ENCODE measurements at regions not wholly inside any gene's neighbourhood (a gene's known extent, or its start where the extent isn't known, plus 50 kb on each side); places are given as distances from the start of the nearest gene placed in this dataset.

DNA sequence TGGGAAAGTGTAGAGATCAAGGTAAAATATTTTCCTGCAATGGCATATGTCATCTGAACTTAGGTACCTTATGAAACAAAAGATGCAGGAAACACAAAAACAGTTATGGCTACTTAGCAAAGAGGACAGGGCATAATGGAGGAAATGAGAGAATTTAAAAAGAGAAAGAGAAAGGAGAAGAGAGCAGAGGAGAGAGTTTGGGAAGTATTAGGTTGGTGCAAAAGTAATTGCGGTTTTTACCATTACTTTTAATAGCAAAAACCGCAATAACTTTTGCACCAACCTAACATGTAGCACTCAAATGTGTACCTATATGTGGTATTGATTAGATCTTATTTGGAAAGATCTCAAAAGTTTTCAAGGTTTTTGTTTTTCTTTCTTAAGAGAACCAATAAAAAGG lies 160.1 kb upstream of the ACTBL2 start:
- no peak for ATAC-seq
- Histone ChIP-seq H3K4me1 (ENCODE audit: control insufficient read depth, insufficient read depth, low read length) (no peaks in the 10 kb centered on the region), H3K27me3 (ENCODE audit: control insufficient read depth, insufficient read depth, low read length) (no peaks in the 10 kb centered on the region), H3K36me3 (ENCODE audit: control insufficient read depth, insufficient read depth, low read length) (no peaks in the 10 kb centered on the region), H3K4me3 (ENCODE audit: low read depth in 2 of 2, low read length in 2 of 2) (no peak overlapping the region), H3K27ac (ENCODE audit: low read length) (no peak overlapping the region), H3K9me3 (ENCODE audit: control insufficient read depth, insufficient read depth, low read depth, low read length) (no peaks in the 10 kb centered on the region)
- no TSS peak for BruUV-seq (replicated peaks)
- CTCF ChIA-PET = no interaction called here
- POLR2A ChIA-PET = no interaction called here
- intact Hi-C loops (cut with micrococcal nuclease; ENCODE audit: unreplicated experiment) (no loop called here), in situ Hi-C loops (cut with HindIII; ENCODE audit: low pct_unique_long_range_greater_than_20kb, low sequenced_read_pairs) (no loop called here)
- no peak for TF ChIP-seq POLR2AphosphoS5 (IDR thresholded peaks at IDR 0.05; ENCODE audit: low read depth, low read length)
- TF ChIP-seq, protein P1, sequence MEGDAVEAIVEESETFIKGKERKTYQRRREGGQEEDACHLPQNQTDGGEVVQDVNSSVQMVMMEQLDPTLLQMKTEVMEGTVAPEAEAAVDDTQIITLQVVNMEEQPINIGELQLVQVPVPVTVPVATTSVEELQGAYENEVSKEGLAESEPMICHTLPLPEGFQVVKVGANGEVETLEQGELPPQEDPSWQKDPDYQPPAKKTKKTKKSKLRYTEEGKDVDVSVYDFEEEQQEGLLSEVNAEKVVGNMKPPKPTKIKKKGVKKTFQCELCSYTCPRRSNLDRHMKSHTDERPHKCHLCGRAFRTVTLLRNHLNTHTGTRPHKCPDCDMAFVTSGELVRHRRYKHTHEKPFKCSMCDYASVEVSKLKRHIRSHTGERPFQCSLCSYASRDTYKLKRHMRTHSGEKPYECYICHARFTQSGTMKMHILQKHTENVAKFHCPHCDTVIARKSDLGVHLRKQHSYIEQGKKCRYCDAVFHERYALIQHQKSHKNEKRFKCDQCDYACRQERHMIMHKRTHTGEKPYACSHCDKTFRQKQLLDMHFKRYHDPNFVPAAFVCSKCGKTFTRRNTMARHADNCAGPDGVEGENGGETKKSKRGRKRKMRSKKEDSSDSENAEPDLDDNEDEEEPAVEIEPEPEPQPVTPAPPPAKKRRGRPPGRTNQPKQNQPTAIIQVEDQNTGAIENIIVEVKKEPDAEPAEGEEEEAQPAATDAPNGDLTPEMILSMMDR (IDR thresholded peaks at IDR 0.05) = no peak
- no peak for TF ChIP-seq SIN3A (IDR thresholded peaks at IDR 0.05; ENCODE audit: borderline replicate concordance, insufficient read depth, low read depth, low read length)
- TF ChIP-seq, protein P2, sequence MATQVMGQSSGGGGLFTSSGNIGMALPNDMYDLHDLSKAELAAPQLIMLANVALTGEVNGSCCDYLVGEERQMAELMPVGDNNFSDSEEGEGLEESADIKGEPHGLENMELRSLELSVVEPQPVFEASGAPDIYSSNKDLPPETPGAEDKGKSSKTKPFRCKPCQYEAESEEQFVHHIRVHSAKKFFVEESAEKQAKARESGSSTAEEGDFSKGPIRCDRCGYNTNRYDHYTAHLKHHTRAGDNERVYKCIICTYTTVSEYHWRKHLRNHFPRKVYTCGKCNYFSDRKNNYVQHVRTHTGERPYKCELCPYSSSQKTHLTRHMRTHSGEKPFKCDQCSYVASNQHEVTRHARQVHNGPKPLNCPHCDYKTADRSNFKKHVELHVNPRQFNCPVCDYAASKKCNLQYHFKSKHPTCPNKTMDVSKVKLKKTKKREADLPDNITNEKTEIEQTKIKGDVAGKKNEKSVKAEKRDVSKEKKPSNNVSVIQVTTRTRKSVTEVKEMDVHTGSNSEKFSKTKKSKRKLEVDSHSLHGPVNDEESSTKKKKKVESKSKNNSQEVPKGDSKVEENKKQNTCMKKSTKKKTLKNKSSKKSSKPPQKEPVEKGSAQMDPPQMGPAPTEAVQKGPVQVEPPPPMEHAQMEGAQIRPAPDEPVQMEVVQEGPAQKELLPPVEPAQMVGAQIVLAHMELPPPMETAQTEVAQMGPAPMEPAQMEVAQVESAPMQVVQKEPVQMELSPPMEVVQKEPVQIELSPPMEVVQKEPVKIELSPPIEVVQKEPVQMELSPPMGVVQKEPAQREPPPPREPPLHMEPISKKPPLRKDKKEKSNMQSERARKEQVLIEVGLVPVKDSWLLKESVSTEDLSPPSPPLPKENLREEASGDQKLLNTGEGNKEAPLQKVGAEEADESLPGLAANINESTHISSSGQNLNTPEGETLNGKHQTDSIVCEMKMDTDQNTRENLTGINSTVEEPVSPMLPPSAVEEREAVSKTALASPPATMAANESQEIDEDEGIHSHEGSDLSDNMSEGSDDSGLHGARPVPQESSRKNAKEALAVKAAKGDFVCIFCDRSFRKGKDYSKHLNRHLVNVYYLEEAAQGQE (IDR thresholded peaks at IDR 0.05; ENCODE audit: insufficient read depth in 1 of 2, low read depth in 2 of 2, low read length in 1 of 2) = no peak
- DNase-seq (ENCODE audit: low read depth, low spot score) = no peak

DNA sequence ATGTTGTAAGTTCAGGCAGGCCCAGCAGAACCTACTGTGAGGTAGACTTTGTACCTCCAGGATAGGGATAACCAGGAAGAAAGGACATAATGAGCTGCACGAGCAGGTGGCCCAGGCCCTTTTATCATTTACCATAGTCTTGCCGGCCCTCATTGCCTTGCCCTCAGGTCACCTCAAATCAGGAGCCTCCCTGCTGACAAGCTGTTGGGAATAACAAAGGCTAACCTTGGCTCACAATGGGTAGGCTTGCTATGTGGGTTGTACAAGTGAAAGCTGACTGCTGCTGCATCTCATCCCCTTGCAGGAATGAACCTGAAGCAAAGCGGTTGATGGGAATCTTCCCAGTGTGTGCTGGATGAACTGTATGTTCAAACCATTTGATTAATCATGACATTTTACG lies 159.5 kb upstream of the ACTBL2 start:
- TF ChIP-seq SIN3A (IDR thresholded peaks at IDR 0.05; ENCODE audit: borderline replicate concordance, insufficient read depth, low read depth, low read length) = no peak
- no peaks in the 10 kb centered on the region for H3K27me3 ChIP-seq (ENCODE audit: control insufficient read depth, insufficient read depth, low read length)
- intact Hi-C loops (cut with micrococcal nuclease; ENCODE audit: unreplicated experiment) (no loop called here), in situ Hi-C loops (cut with HindIII; ENCODE audit: low pct_unique_long_range_greater_than_20kb, low sequenced_read_pairs) (no loop called here)
- DNase-seq (ENCODE audit: low read depth, low spot score) = no peak
- no peaks in the 10 kb centered on the region for H3K36me3 ChIP-seq (ENCODE audit: control insufficient read depth, insufficient read depth, low read length)
- H3K4me1 ChIP-seq (ENCODE audit: control insufficient read depth, insufficient read depth, low read length) = no peaks in the 10 kb centered on the region
- ATAC-seq = no peak
- ChIA-PET POLR2A (no interaction called here), CTCF (no interaction called here)
- no TSS peak for BruUV-seq (replicated peaks)
- no peaks in the 10 kb centered on the region for H3K9me3 ChIP-seq (ENCODE audit: control insufficient read depth, insufficient read depth, low read depth, low read length)
- no peak overlapping the region for H3K27ac ChIP-seq (ENCODE audit: low read length)
- no peak overlapping the region for H3K4me3 ChIP-seq (ENCODE audit: low read depth in 2 of 2, low read length in 2 of 2)

DNA sequence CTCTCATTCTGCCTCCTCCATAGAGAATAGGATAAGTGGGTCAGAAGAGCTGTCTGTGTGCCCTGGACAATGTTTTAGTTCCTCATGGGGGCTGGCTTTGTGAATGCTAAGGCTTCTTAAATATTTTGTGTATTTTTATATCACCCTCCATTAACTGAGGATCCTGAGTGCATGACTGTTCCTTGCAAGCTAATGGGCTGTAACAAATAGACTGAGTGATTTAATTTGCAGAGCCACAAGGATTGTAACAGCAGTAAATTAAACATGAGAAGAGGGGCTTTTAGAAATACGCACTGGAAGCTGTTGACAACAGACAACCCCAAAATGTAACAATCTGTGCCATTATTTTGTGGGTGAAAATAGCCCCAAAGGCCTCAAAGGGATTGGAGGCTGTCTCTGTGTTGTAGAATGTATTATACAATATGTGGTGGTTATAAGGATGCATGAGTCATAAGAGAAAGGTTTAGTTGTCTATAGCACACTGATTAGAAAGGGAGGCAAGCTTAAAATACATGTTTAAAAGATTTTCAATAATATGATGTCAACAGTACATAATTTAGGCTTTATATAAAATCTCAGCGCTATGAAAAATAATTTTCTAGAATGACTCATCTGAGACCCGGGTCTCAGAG lies 152.7 kb upstream of the ACTBL2 start:
- Histone ChIP-seq H3K4me1 (ENCODE audit: control insufficient read depth, insufficient read depth, low read length) (no peaks in the 10 kb centered on the region), H3K4me3 (ENCODE audit: low read depth in 2 of 2, low read length in 2 of 2) (no peak overlapping the region), H3K27me3 (ENCODE audit: control insufficient read depth, insufficient read depth, low read length) (no peaks in the 10 kb centered on the region), H3K9me3 (ENCODE audit: control insufficient read depth, insufficient read depth, low read depth, low read length) (no peaks in the 10 kb centered on the region), H3K27ac (ENCODE audit: low read length) (no peak overlapping the region), H3K36me3 (ENCODE audit: control insufficient read depth, insufficient read depth, low read length) (no peaks in the 10 kb centered on the region)
- CTCF ChIA-PET = no interaction called here
- TF ChIP-seq, protein P2 (IDR thresholded peaks at IDR 0.05; ENCODE audit: insufficient read depth in 1 of 2, low read depth in 2 of 2, low read length in 1 of 2) = no peak
- no peak for TF ChIP-seq TCF7L2 (IDR thresholded peaks at IDR 0.05; ENCODE audit: low read depth, low read length)
- no peak for TF ChIP-seq POLR2AphosphoS5 (IDR thresholded peaks at IDR 0.05; ENCODE audit: low read depth, low read length)
- TF ChIP-seq SIN3A (IDR thresholded peaks at IDR 0.05; ENCODE audit: borderline replicate concordance, insufficient read depth, low read depth, low read length) = no peak
- TF ChIP-seq, protein P1 (IDR thresholded peaks at IDR 0.05) = no peak
- ATAC-seq (no peak), DNase-seq (ENCODE audit: low read depth, low spot score) (no peak)
- intact Hi-C loops (cut with micrococcal nuclease; ENCODE audit: unreplicated experiment) (no loop called here), in situ Hi-C loops (cut with HindIII; ENCODE audit: low pct_unique_long_range_greater_than_20kb, low sequenced_read_pairs) (no loop called here)
- POLR2A ChIA-PET = no interaction called here
- BruUV-seq (replicated peaks) = no TSS peak

All from Panc1 (cell line).